K562 (cell line): ENCODE measurements at regions not wholly inside any gene's neighbourhood (a gene's known extent, or its start where the extent isn't known, plus 50 kb on each side); places are given as distances from the start of the nearest gene placed in this dataset.

Source experiments
- ATAC-seq: fragments of 200-7000 bp; cut with Tn5 transposase; 3 replicates; pipeline ENCODE4 v1.9.1; 2020; ENCODE audit warnings: moderate library complexity
- BruUV-seq: library from RNA; stranded (reverse); fragments of 400-500 nt; replicated peaks from 2 replicates; lab custom pipeline; 2021; lab: Mats Ljungman, UMichigan
- CTCF ChIA-PET: fragments of 300-600 bp; formaldehyde crosslinking; extraction: SDS; loops from one replicate; lab custom pipeline; 2021; ENCODE audit warnings: low intra/inter-chr PET ratio; lab: Yijun Ruan, JAX
- POLR2A ChIA-PET: fragments of 300-600, 350-650 bp; sonication (Branson Sonifier 250); formaldehyde crosslinking; extraction: SDS; loops from one replicate; lab custom pipeline; 2021; ENCODE audit warnings: antibody characterized with exemption, inconsistent platforms; lab: Yijun Ruan, JAX
- DNase-seq, 4 experiments: peaks; one replicate each; pipeline versions ENCODE4 v3.0.0 to v3.0.0-alpha.2; 2011 to 2018; ENCODE audit warnings: low spot score in 3 of 4, mixed read lengths in 3 of 4; ENCODE audit errors: extremely low read depth in 1 of 4
- FAIRE-seq: peaks from 2 replicates; lab custom pipeline; 2011; peaks lifted over from hg19 to GRCh38; lab: Jason Lieb, UNC
- H2AFZ ChIP-seq: 2 replicates; pipeline ENCODE4 v1.6.0; 2011; ENCODE audit warnings: low read depth, low read length, control low read depth, inconsistent platforms
- H3K27ac ChIP-seq: fragments of 200-600 bp; 3 replicates; pipeline ENCODE4 v1.8.0; 2011; ENCODE audit warnings: low read depth, mild to moderate bottlenecking, control low read depth, inconsistent platforms, low read length, moderate library complexity, mixed read lengths; ENCODE audit errors: extremely low read depth
- H3K27me3 ChIP-seq, 2 experiments: fragments of 300-600 bp in 1 of 2; 2 replicates in 1 of 2; 3 replicates in 1 of 2; pipeline versions ENCODE4 v1.6.0 to v1.8.0; 2011; ENCODE audit warnings: inconsistent platforms in 2 of 2, low read length in 2 of 2, mild to moderate bottlenecking in 1 of 2, mixed read lengths in 1 of 2, moderate library complexity in 1 of 2; ENCODE audit not compliant: control insufficient read depth in 2 of 2, insufficient read depth in 2 of 2
- H3K36me3 ChIP-seq: fragments of 300-600 bp; 3 replicates; pipeline ENCODE4 v1.8.0; 2011; ENCODE audit warnings: mild to moderate bottlenecking, low read length, inconsistent platforms; ENCODE audit not compliant: control insufficient read depth, insufficient read depth
- H3K4me1 ChIP-seq, 2 experiments: fragments of 200-600 bp in 1 of 2; replicated peaks in 1 of 2; 2 replicates in 1 of 2; 3 replicates in 1 of 2; pipeline versions ENCODE4 v1.5.1 to v1.8.0; 2011; ENCODE audit warnings: inconsistent platforms in 2 of 2, low read length in 2 of 2, mild to moderate bottlenecking in 1 of 2, mixed read lengths in 1 of 2, moderate library complexity in 1 of 2; ENCODE audit not compliant: control insufficient read depth in 2 of 2, insufficient read depth in 2 of 2
- H3K4me2 ChIP-seq: 2 replicates; pipeline ENCODE4 v1.6.1; 2011; ENCODE audit warnings: low read length, control low read depth, inconsistent platforms, mixed read lengths; ENCODE audit not compliant: insufficient read depth
- H3K4me3 ChIP-seq: fragments of 200-600 bp; sonication (generic), shearing (Covaris generic); 2 replicates; pipeline ENCODE4 v1.5.1; 2016; ENCODE audit warnings: control low read depth, inconsistent platforms
- H3K79me2 ChIP-seq: fragments of 200-600 bp; 3 replicates; pipeline ENCODE4 v1.8.0; 2011; ENCODE audit warnings: low read length, inconsistent platforms; ENCODE audit not compliant: control insufficient read depth, insufficient read depth
- H3K9ac ChIP-seq, 2 experiments: 2 replicates each; pipeline versions ENCODE4 v1.6.0 to v1.6.1; 2011; ENCODE audit warnings: low read depth in 2 of 2, low read length in 2 of 2, control low read depth in 1 of 2, inconsistent platforms in 1 of 2, mild to moderate bottlenecking in 1 of 2, mixed read lengths in 1 of 2; ENCODE audit not compliant: insufficient read depth in 1 of 2
- H3K9me1 ChIP-seq: one replicate; pipeline ENCODE4 v1.6.0; 2011; ENCODE audit warnings: inconsistent platforms, mild to moderate bottlenecking, low read length, moderate library complexity; ENCODE audit not compliant: control insufficient read depth, insufficient read depth
- H3K9me3 ChIP-seq: replicated peaks from 2 replicates; pipeline ENCODE4 v1.5.1; 2011; ENCODE audit warnings: low read depth, low read length, inconsistent platforms; ENCODE audit not compliant: control insufficient read depth, insufficient read depth
- H4K20me1 ChIP-seq: replicated peaks from 2 replicates; pipeline ENCODE4 v1.6.1; 2011; ENCODE audit warnings: low read length, inconsistent platforms, mixed read lengths; ENCODE audit not compliant: control insufficient read depth, insufficient read depth
- CREBBP ChIP-seq: IDR thresholded peaks from one replicate; pipeline ENCODE4 v1.6.1; 2012; ENCODE audit warnings: low read depth, mild to moderate bottlenecking, control low read depth, inconsistent platforms, low read length
- EHMT2 ChIP-seq: fragments of 450-650 bp; IDR thresholded peaks from 2 replicates; pipeline ENCODE4 v1.6.1; 2018; ENCODE audit warnings: antibody characterized with exemption
- KLF16 ChIP-seq: IDR thresholded peaks from 2 replicates; pipeline ENCODE4 v1.6.1; 2016; ENCODE audit warnings: antibody characterized with exemption
- MCM3 ChIP-seq: fragments of 450-650 bp; IDR thresholded peaks from 2 replicates; pipeline ENCODE4 v1.6.1; 2016
- MIER1 ChIP-seq: fragments of 450-650 bp; IDR thresholded peaks from 2 replicates; pipeline ENCODE4 v1.6.1; 2016; ENCODE audit warnings: antibody characterized with exemption, mild to moderate bottlenecking, low read depth
- MYBL2 ChIP-seq, 2 experiments: fragments of 450-650 bp in 1 of 2; sonication (generic) in 1 of 2; formaldehyde crosslinking in 1 of 2; IDR thresholded peaks; 2 replicates each; pipeline versions ENCODE4 v1.6.1 to v1.8.1; 2017 to 2022; ENCODE audit warnings: borderline replicate concordance in 1 of 2, inconsistent platforms in 1 of 2, low read depth in 1 of 2, mild to moderate bottlenecking in 1 of 2, missing genetic modification reagents in 1 of 2, moderate library complexity in 1 of 2
- RBM17 ChIP-seq: fragments of 200-400 bp; formaldehyde crosslinking; IDR thresholded peaks from 2 replicates; pipeline ENCODE4 v1.6.1; 2017; ENCODE audit warnings: low read depth, mild to moderate bottlenecking, low read length, borderline replicate concordance
- RUNX1 ChIP-seq: sonication (generic); IDR thresholded peaks from 2 replicates; pipeline ENCODE4 v1.6.1; 2016; ENCODE audit warnings: antibody characterized with exemption, low read depth
- SMAD2 ChIP-seq: fragments of 150-350 bp; IDR thresholded peaks from 2 replicates; pipeline ENCODE4 v1.6.1; 2014; ENCODE audit warnings: low read depth, mild to moderate bottlenecking, low read length
- SMARCC2 ChIP-seq: fragments of 450-650 bp; IDR thresholded peaks from 2 replicates; pipeline ENCODE4 v1.6.1; 2017; ENCODE audit warnings: antibody characterized with exemption, moderate library complexity, mild to moderate bottlenecking, low read depth
- WGBS: fragments of 100-300 bp; shearing (Covaris generic); methylation state at CpG from one replicate; pipeline ENCODE4 v1.1.6; 2016; ENCODE audit warnings: low coverage, mixed read lengths; ENCODE audit not compliant: insufficient coverage; ENCODE audit errors: missing lambda C conversion rate; 5-methylcytosine and 5-hydroxymethylcytosine counted together
- in situ Hi-C: fragments of 300-500 bp; cut with MboI; formaldehyde crosslinking; loops from 4 replicates; pipeline ENCODE4 v1.15.0; 2018; ENCODE audit warnings: inconsistent platforms, mixed read lengths
- intact Hi-C: fragments of 100-400 bp; cut with micrococcal nuclease; formaldehyde crosslinking; loops from 2 replicates; pipeline ENCODE4 v1.14.2; 2022
- TF ChIP-seq, protein P1 (sequence below): fragments of 250-450 bp; sonication (Bioruptor Pico); IDR thresholded peaks from 2 replicates; pipeline ENCODE4 v1.8.0; 2022; ENCODE audit warnings: moderate library complexity, mild to moderate bottlenecking, inconsistent platforms

DNA sequence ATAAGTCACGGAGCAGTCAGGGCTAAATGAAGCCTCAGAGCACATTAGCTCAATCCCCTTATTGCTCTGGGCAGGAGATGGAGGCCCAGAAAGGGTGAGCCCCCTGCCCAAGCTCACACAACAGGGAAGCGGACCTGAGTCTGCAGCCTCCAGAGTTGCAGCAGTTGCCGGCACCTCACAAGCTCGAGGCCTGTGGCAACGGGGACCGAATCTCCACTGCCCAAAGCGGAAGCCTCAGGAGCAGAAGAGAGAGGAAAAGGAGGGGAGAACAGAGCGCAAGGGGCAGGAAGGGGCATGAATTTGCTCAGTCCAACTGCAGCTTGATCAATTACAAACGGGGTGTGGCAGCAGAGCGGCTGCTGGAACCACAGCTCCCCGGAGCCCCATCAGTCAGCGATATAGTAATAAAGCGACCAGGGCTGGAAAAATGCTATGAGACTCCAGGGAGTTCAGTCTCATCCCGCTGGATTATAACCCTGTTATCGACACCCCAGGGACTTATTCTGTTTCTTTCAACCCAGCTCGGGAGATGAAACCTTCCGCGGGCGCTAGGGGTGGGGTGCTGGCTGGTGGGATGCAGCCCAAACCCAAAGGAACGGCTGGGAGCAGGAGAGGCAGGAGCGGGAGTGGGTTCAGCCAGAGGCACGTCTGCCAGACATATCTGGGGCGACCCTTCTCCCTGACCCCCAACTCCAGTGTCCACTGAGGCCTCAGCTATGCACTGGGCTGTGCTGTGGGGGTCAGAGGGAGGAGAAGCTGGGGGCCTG is 219.7 kb upstream of the LINGO1 start:
- Histone ChIP-seq H4K20me1 (no peaks in the 10 kb centered on the region), H3K4me3 (no peak overlapping the region), H3K4me2 (no peak overlapping the region), H2AFZ (no peak overlapping the region), H3K27me3 (peaks cover 28 to 35% of the 10 kb centered on the region in 2 experiments), H3K27ac (no peak overlapping the region), H3K36me3 (no peaks in the 10 kb centered on the region), H3K9me1 (no peaks in the 10 kb centered on the region), H3K79me2 (no peaks in the 10 kb centered on the region), H3K9me3 (no peaks in the 10 kb centered on the region), H3K4me1 (peaks cover 0 to 3% of the 10 kb centered on the region in 2 experiments; a peak in 1 of 5 replicates), H3K9ac (0 out of 4 replicates have a peak overlapping the region, but pooled peaks of 1 of the 2 experiments have one; percentile 13)
- no TSS peak for BruUV-seq
- intact Hi-C loops (no loop called here), in situ Hi-C loops (no loop called here)
- TF ChIP-seq EHMT2 (no peak), MCM3 (no peak), MIER1 (no peak), RBM17 (no peak), RUNX1 (no peak), SMARCC2 (no peak), MYBL2 (IDR thresholded peaks at IDR 0.05; ENCODE audit: low read depth) (no peak), MYBL2 (CRISPR knock-in tag; IDR thresholded peaks at IDR 0.05; ENCODE audit: borderline replicate concordance) (no peak), SMAD2 (no peak), CREBBP (no peak), KLF16 (no peak)
- TF ChIP-seq, protein P1, sequence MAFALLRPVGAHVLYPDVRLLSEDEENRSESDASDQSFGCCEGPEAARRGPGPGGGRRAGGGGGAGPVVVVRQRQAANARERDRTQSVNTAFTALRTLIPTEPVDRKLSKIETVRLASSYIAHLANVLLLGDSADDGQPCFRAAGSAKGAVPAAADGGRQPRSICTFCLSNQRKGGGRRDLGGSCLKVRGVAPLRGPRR (CRISPR knock-in tag), result no peak
- FAIRE-seq, result no peak
- no peak for DNase-seq
- WGBS, result under 1% methylated on average over 22 of the region's 23 CpGs
- CTCF ChIA-PET, result no interaction called here
- no peak for ATAC-seq
- POLR2A ChIA-PET, result interaction anchor here (0.6 to 1.3 kb wide), 2 partner anchors 11 to 846 kb away, joined by 3 to 6 read pairs; no protein-coding TSS in a partner anchor
